Mesenchymal stem cell (in vitro differentiated cells and primary cell): ENCODE measurements at regions not wholly inside any gene's neighbourhood (a gene's known extent, or its start where the extent isn't known, plus 50 kb on each side); places are given as distances from the start of the nearest gene placed in this dataset.

ENCODE experiments used
- DNase-seq: peaks from one replicate; pipeline ENCODE4 v3.0.0-alpha.2; 2013
- H2AFZ ChIP-seq: one replicate; pipeline ENCODE4 v1.6.1; 2013; ENCODE audit warnings: low read depth, mild to moderate bottlenecking, control low read depth, inconsistent platforms, low read length, moderate library complexity
- H2AK5ac ChIP-seq: 2 replicates; pipeline ENCODE4 v1.6.1; 2013; ENCODE audit warnings: low read length, moderate library complexity, mild to moderate bottlenecking, inconsistent platforms; ENCODE audit not compliant: severe bottlenecking
- H2BK120ac ChIP-seq: one replicate; pipeline ENCODE4 v1.6.1; 2013; ENCODE audit warnings: low read depth, mild to moderate bottlenecking, inconsistent platforms, low read length, moderate library complexity
- H2BK12ac ChIP-seq, 2 experiments: one replicate each; pipeline ENCODE4 v1.6.1; 2013; ENCODE audit warnings: inconsistent platforms in 2 of 2, low read length in 2 of 2, mild to moderate bottlenecking in 2 of 2, moderate library complexity in 2 of 2, control low read depth in 1 of 2
- H2BK15ac ChIP-seq: one replicate; pipeline ENCODE4 v1.6.1; 2013; ENCODE audit warnings: mild to moderate bottlenecking, low read depth, inconsistent platforms; ENCODE audit not compliant: poor library complexity, severe bottlenecking
- H2BK5ac ChIP-seq: 2 replicates; pipeline ENCODE4 v1.6.1; 2013; ENCODE audit warnings: low read depth, mild to moderate bottlenecking, low read length, control low read depth, inconsistent platforms; ENCODE audit not compliant: poor library complexity, severe bottlenecking
- H3K14ac ChIP-seq, 2 experiments: one replicate each; pipeline ENCODE4 v1.6.1; 2013; ENCODE audit warnings: inconsistent platforms in 2 of 2, low read length in 2 of 2, control low read depth in 1 of 2, mild to moderate bottlenecking in 1 of 2, moderate library complexity in 1 of 2
- H3K18ac ChIP-seq, 2 experiments: one replicate each; pipeline ENCODE4 v1.6.1; 2013; ENCODE audit warnings: inconsistent platforms in 2 of 2, low read length in 2 of 2, control low read depth in 1 of 2, low read depth in 1 of 2, mild to moderate bottlenecking in 1 of 2
- H3K23ac ChIP-seq, 2 experiments: one replicate each; pipeline ENCODE4 v1.6.1; 2013; ENCODE audit warnings: inconsistent platforms in 2 of 2, low read length in 2 of 2, mild to moderate bottlenecking in 2 of 2, moderate library complexity in 2 of 2, control low read depth in 1 of 2
- H3K27ac ChIP-seq: 2 replicates; pipeline ENCODE4 v1.5.1; 2013; ENCODE audit warnings: mild to moderate bottlenecking, moderate library complexity, low read length, control low read depth, inconsistent platforms; ENCODE audit not compliant: poor library complexity, severe bottlenecking
- H3K27me3 ChIP-seq, 2 experiments: 2 replicates each; pipeline versions ENCODE4 v1.6.1 to v1.7.0; 2013; ENCODE audit warnings: low read length in 2 of 2, mild to moderate bottlenecking in 2 of 2, moderate library complexity in 2 of 2, control low read depth in 1 of 2, inconsistent platforms in 1 of 2; ENCODE audit not compliant: control insufficient read depth in 1 of 2, insufficient read depth in 1 of 2
- H3K36me3 ChIP-seq, 2 experiments: 2 replicates each; pipeline versions ENCODE4 v1.6.1 to v1.7.0; 2013; ENCODE audit warnings: low read length in 2 of 2, control low read depth in 1 of 2, inconsistent platforms in 1 of 2, low read depth in 1 of 2, mild to moderate bottlenecking in 1 of 2; ENCODE audit not compliant: insufficient read depth in 2 of 2, control insufficient read depth in 1 of 2
- H3K4ac ChIP-seq, 2 experiments: one replicate each; pipeline ENCODE4 v1.6.1; 2013; ENCODE audit warnings: inconsistent platforms in 2 of 2, low read length in 2 of 2, mild to moderate bottlenecking in 2 of 2, moderate library complexity in 2 of 2, control low read depth in 1 of 2, low read depth in 1 of 2
- H3K4me1 ChIP-seq: 2 replicates; pipeline ENCODE4 v1.6.1; 2013; ENCODE audit warnings: low read depth, low read length, control low read depth; ENCODE audit not compliant: control insufficient read depth, insufficient read depth
- H3K4me2 ChIP-seq: 2 replicates; pipeline ENCODE4 v1.6.1; 2013; ENCODE audit warnings: low read length, mild to moderate bottlenecking, inconsistent platforms; ENCODE audit not compliant: poor library complexity, severe bottlenecking
- H3K4me3 ChIP-seq, 2 experiments: 2 replicates each; pipeline versions ENCODE4 v1.5.1 to v1.7.0; 2013; ENCODE audit warnings: low read length in 2 of 2, mild to moderate bottlenecking in 2 of 2, control low read depth in 1 of 2, low read depth in 1 of 2; ENCODE audit not compliant: insufficient read depth in 1 of 2
- H3K79me1 ChIP-seq: replicated peaks from 2 replicates; pipeline ENCODE4 v1.6.1; 2013; ENCODE audit warnings: mild to moderate bottlenecking, control low read depth, low read length, inconsistent platforms; ENCODE audit not compliant: poor library complexity, severe bottlenecking
- H3K9ac ChIP-seq: 2 replicates; pipeline ENCODE4 v1.7.0; 2013; ENCODE audit warnings: mild to moderate bottlenecking, low read length, moderate library complexity
- H3K9me3 ChIP-seq: 2 replicates; pipeline ENCODE4 v1.7.0; 2013; ENCODE audit warnings: mild to moderate bottlenecking, low read length; ENCODE audit not compliant: control insufficient read depth
- H4K8ac ChIP-seq: one replicate; pipeline ENCODE4 v1.6.1; 2013; ENCODE audit warnings: inconsistent platforms, mild to moderate bottlenecking, low read length, moderate library complexity
- H4K91ac ChIP-seq: one replicate; pipeline ENCODE4 v1.6.1; 2013; ENCODE audit warnings: mild to moderate bottlenecking, low read length, inconsistent platforms
- WGBS: methylation state at CpG from one replicate; pipeline ENCODE4 v1.1.7; 2013; ENCODE audit warnings: mixed read lengths; 5-methylcytosine and 5-hydroxymethylcytosine counted together

GRCh38 chrX:3545901-3546300 is 167.5 kb downstream of the PRKX start:
- H3K9ac ChIP-seq: no peak overlapping the region
- H3K4me2 ChIP-seq: no peak overlapping the region
- H2BK5ac ChIP-seq: no peak overlapping the region
- H3K4ac ChIP-seq: no peak overlapping the region
- H2AFZ ChIP-seq: no peak overlapping the region
- no peaks in the 10 kb centered on the region for H3K27me3 ChIP-seq
- H2BK12ac ChIP-seq: no peak overlapping the region
- H2BK15ac ChIP-seq: no peak overlapping the region
- no peak overlapping the region for H4K8ac ChIP-seq
- no peak overlapping the region for H3K27ac ChIP-seq
- no peak overlapping the region for H4K91ac ChIP-seq
- H3K23ac ChIP-seq: no peak overlapping the region
- WGBS: 66% methylated on average over 5 of the region's 5 CpGs
- H3K79me1 ChIP-seq: no peaks in the 10 kb centered on the region
- H2BK120ac ChIP-seq: no peak overlapping the region
- H3K4me1 ChIP-seq: no peaks in the 10 kb centered on the region
- H3K18ac ChIP-seq: no peak overlapping the region
- H3K14ac ChIP-seq: no peak overlapping the region
- H3K4me3 ChIP-seq: no peak overlapping the region
- no peaks in the 10 kb centered on the region for H3K36me3 ChIP-seq
- H2AK5ac ChIP-seq: no peak overlapping the region
- no peaks in the 10 kb centered on the region for H3K9me3 ChIP-seq
- no peak for DNase-seq

- Histone ChIP-seq H3K9me3 (no peaks in the 10 kb centered on the region), H3K18ac (no peak overlapping the region), H4K91ac (no peak overlapping the region), H2BK15ac (no peak overlapping the region), H2BK120ac (no peak overlapping the region), H2AK5ac (no peak overlapping the region), H3K4me3 (no peak overlapping the region), H3K23ac (no peak overlapping the region), H4K8ac (no peak overlapping the region), H2AFZ (no peak overlapping the region), H2BK5ac (no peak overlapping the region), H3K27ac (no peak overlapping the region), H3K4me2 (no peak overlapping the region), H3K79me1 (no peaks in the 10 kb centered on the region), H3K9ac (no peak overlapping the region), H3K4ac (no peak overlapping the region), H3K27me3 (no peaks in the 10 kb centered on the region), H2BK12ac (no peak overlapping the region), H3K4me1 (no peaks in the 10 kb centered on the region), H3K36me3 (no peaks in the 10 kb centered on the region), H3K14ac (no peak overlapping the region)
- DNase-seq: no peak
- WGBS: 70% methylated on average over 1 of the region's 2 CpGs
These were observed 172.1 kb downstream of the PRKX start for GRCh38 chrX:3541336-3541735.

GRCh38 chrX:3540105-3540504 is 173.3 kb downstream of the PRKX start:
- no peak overlapping the region for H3K14ac ChIP-seq
- no peak overlapping the region for H3K18ac ChIP-seq
- no peak overlapping the region for H2BK5ac ChIP-seq
- no peak overlapping the region for H3K23ac ChIP-seq
- no peak overlapping the region for H2AFZ ChIP-seq
- no peak overlapping the region for H3K4me3 ChIP-seq
- 71% methylated on average over 5 of the region's 7 CpGs for WGBS
- no peak overlapping the region for H2BK120ac ChIP-seq
- no peaks in the 10 kb centered on the region for H3K79me1 ChIP-seq
- H4K91ac ChIP-seq: no peak overlapping the region
- H3K9me3 ChIP-seq: peaks cover 4% of the 10 kb centered on the region
- no peaks in the 10 kb centered on the region for H3K27me3 ChIP-seq
- no peak for DNase-seq
- no peak overlapping the region for H2BK15ac ChIP-seq
- no peak overlapping the region for H3K4ac ChIP-seq
- H3K4me1 ChIP-seq: no peaks in the 10 kb centered on the region
- H4K8ac ChIP-seq: no peak overlapping the region
- no peak overlapping the region for H2AK5ac ChIP-seq
- H3K36me3 ChIP-seq: no peaks in the 10 kb centered on the region
- H3K4me2 ChIP-seq: no peak overlapping the region
- no peak overlapping the region for H2BK12ac ChIP-seq
- H3K27ac ChIP-seq: no peak overlapping the region
- H3K9ac ChIP-seq: no peak overlapping the region

GRCh38 chrX:3532581-3533085 is 180.8 kb downstream of the PRKX start:
- Histone ChIP-seq H3K27me3 (no peaks in the 10 kb centered on the region), H4K91ac (no peak overlapping the region), H3K4me3 (no peak overlapping the region), H2BK15ac (no peak overlapping the region), H3K4me2 (no peak overlapping the region), H3K9me3 (peaks cover 14% of the 10 kb centered on the region), H3K36me3 (no peaks in the 10 kb centered on the region), H3K14ac (no peak overlapping the region), H3K4me1 (no peaks in the 10 kb centered on the region), H3K23ac (no peak overlapping the region), H3K79me1 (no peaks in the 10 kb centered on the region), H2BK5ac (no peak overlapping the region), H4K8ac (no peak overlapping the region), H2BK120ac (no peak overlapping the region), H3K9ac (no peak overlapping the region), H3K27ac (no peak overlapping the region), H3K18ac (no peak overlapping the region), H2AFZ (no peak overlapping the region), H3K4ac (no peak overlapping the region), H2BK12ac (no peak overlapping the region), H2AK5ac (no peak overlapping the region)
- WGBS: 60% methylated on average over 3 of the region's 3 CpGs
- no peak for DNase-seq
